ENCODE measurements at regions not wholly inside any gene's neighbourhood (a gene's known extent, or its start where the extent isn't known, plus 50 kb on each side); places are given as distances from the start of the nearest gene placed in this dataset.
"Not testable (repeated sequence)": the region's sequence is repeated elsewhere in the genome, so short reads cannot be mapped to it uniquely, and the experiment has no call there.

- DNase-seq (ENCODE audit: low spot score) (no peak), ATAC-seq (no peak)
- no peak overlapping the region for H3K27ac Mint-ChIP-seq
- H3K27me3 Mint-ChIP-seq = peaks cover 27 to 38% of the 10 kb centered on the region in 2 donors
- H3K36me3 Mint-ChIP-seq = peaks cover 7% of the 10 kb centered on the region
- H3K4me1 Mint-ChIP-seq (ENCODE audit: low read depth in 2 of 2) = peaks cover 14 to 23% of the 10 kb centered on the region in 2 donors
- H3K9me3 Mint-ChIP-seq = no peaks in the 10 kb centered on the region
- peak overlapping the region; percentile 10 for H3K4me3 Mint-ChIP-seq
These were observed 74.4 kb upstream of the S1PR3 start for GRCh38 chr9:88916894-88917293.

- Mint-ChIP-seq H3K36me3 (peaks cover 7% of the 10 kb centered on the region), H3K27ac (no peak overlapping the region), H3K27me3 (peaks cover 26 to 38% of the 10 kb centered on the region in 2 donors), H3K9me3 (no peaks in the 10 kb centered on the region), H3K4me1 (ENCODE audit: low read depth in 2 of 2) (peaks cover 17 to 28% of the 10 kb centered on the region in 2 donors), H3K4me3 (no peak overlapping the region)
- DNase-seq (ENCODE audit: low spot score) (no peak), ATAC-seq (no peak)
These were observed 73.9 kb upstream of the S1PR3 start for GRCh38 chr9:88917375-88917774.

GRCh38 chr9:88918537-88918936 lies 72.7 kb upstream of the S1PR3 start:
- H3K27ac Mint-ChIP-seq; DNase-seq (ENCODE audit: low spot score); H3K9me3 Mint-ChIP-seq; ATAC-seq; H3K4me3 Mint-ChIP-seq: not testable (repeated sequence)
- peaks cover 17% of the 10 kb centered on the region for H3K36me3 Mint-ChIP-seq
- H3K4me1 Mint-ChIP-seq (ENCODE audit: low read depth in 2 of 2) = peaks cover 25 to 39% of the 10 kb centered on the region in 2 donors
- peaks cover 29 to 42% of the 10 kb centered on the region in 2 donors for H3K27me3 Mint-ChIP-seq

GRCh38 chr9:88920645-88921044 lies 70.6 kb upstream of the S1PR3 start:
- peaks cover 19 to 36% of the 10 kb centered on the region in 2 donors for H3K27me3 Mint-ChIP-seq
- H3K27ac Mint-ChIP-seq = no peak overlapping the region
- H3K9me3 Mint-ChIP-seq = no peaks in the 10 kb centered on the region
- H3K4me3 Mint-ChIP-seq = no peak overlapping the region
- ATAC-seq (no peak), DNase-seq (ENCODE audit: low spot score) (no peak)
- H3K4me1 Mint-ChIP-seq (ENCODE audit: low read depth in 2 of 2) = peaks cover 30 to 44% of the 10 kb centered on the region in 2 donors
- H3K36me3 Mint-ChIP-seq = peaks cover 18% of the 10 kb centered on the region

- peaks cover 31 to 40% of the 10 kb centered on the region in 2 donors for H3K4me1 Mint-ChIP-seq (ENCODE audit: low read depth in 2 of 2)
- peaks cover 18% of the 10 kb centered on the region for H3K36me3 Mint-ChIP-seq
- no peak overlapping the region for H3K4me3 Mint-ChIP-seq
- H3K9me3 Mint-ChIP-seq = peaks cover 3% of the 10 kb centered on the region
- H3K27me3 Mint-ChIP-seq = peaks cover 24 to 34% of the 10 kb centered on the region in 2 donors
- DNase-seq (ENCODE audit: low spot score) = no peak
- no peak for ATAC-seq
- H3K27ac Mint-ChIP-seq = no peak overlapping the region
These were observed 69.2 kb upstream of the S1PR3 start for GRCh38 chr9:88922091-88922490.

- H3K9me3 Mint-ChIP-seq = peaks cover 3% of the 10 kb centered on the region
- H3K36me3 Mint-ChIP-seq = peaks cover 18% of the 10 kb centered on the region
- peaks cover 20 to 32% of the 10 kb centered on the region in 2 donors for H3K27me3 Mint-ChIP-seq
- peaks cover 30 to 39% of the 10 kb centered on the region in 2 donors for H3K4me1 Mint-ChIP-seq (ENCODE audit: low read depth in 2 of 2)
- ATAC-seq = no peak
- no peak for DNase-seq (ENCODE audit: low spot score)
- peak overlapping the region; percentile 86 for H3K4me3 Mint-ChIP-seq
- H3K27ac Mint-ChIP-seq = peak overlapping the region; percentile 74 to 85
These were observed 68.2 kb upstream of the S1PR3 start for GRCh38 chr9:88923092-88923491.

GRCh38 chr9:88923653-88924288 lies 67.5 kb upstream of the S1PR3 start:
- H3K36me3 Mint-ChIP-seq = peaks cover 18% of the 10 kb centered on the region
- peaks cover 19 to 32% of the 10 kb centered on the region in 2 donors for H3K27me3 Mint-ChIP-seq
- DNase-seq (ENCODE audit: low spot score) (peak; percentile 79), ATAC-seq (peak; percentile 92 to 98)
- H3K9me3 Mint-ChIP-seq = peaks cover 3% of the 10 kb centered on the region
- peak overlapping the region; percentile 74 to 85 for H3K27ac Mint-ChIP-seq
- H3K4me1 Mint-ChIP-seq (ENCODE audit: low read depth in 2 of 2) = peaks cover 30 to 39% of the 10 kb centered on the region in 2 donors
- peak overlapping the region; percentile 86 for H3K4me3 Mint-ChIP-seq

- ATAC-seq (no peak), DNase-seq (ENCODE audit: low spot score) (no peak)
- Mint-ChIP-seq H3K9me3 (peaks cover 3% of the 10 kb centered on the region), H3K27ac (no peak overlapping the region), H3K4me1 (ENCODE audit: low read depth in 2 of 2) (peaks cover 30 to 35% of the 10 kb centered on the region in 2 donors), H3K4me3 (no peak overlapping the region), H3K27me3 (peaks cover 20 to 24% of the 10 kb centered on the region in 2 donors), H3K36me3 (peaks cover 11% of the 10 kb centered on the region)
These were observed 65.8 kb upstream of the S1PR3 start for GRCh38 chr9:88925481-88925880.

GRCh38 chr9:88926781-88927505 lies 64.3 kb upstream of the S1PR3 start:
- Mint-ChIP-seq H3K36me3 (peaks cover 11% of the 10 kb centered on the region), H3K27me3 (peaks cover 30 to 31% of the 10 kb centered on the region in 2 donors), H3K27ac (no peak overlapping the region), H3K4me3 (no peak overlapping the region), H3K9me3 (peaks cover 7% of the 10 kb centered on the region), H3K4me1 (ENCODE audit: low read depth in 2 of 2) (peaks cover 19 to 20% of the 10 kb centered on the region in 2 donors)
- ATAC-seq (no peak), DNase-seq (ENCODE audit: low spot score) (no peak)

GRCh38 chr9:88927510-88927909 lies 63.8 kb upstream of the S1PR3 start:
- Mint-ChIP-seq H3K4me1 (ENCODE audit: low read depth in 2 of 2) (peaks cover 15% of the 10 kb centered on the region in 2 donors), H3K27me3 (peaks cover 34 to 36% of the 10 kb centered on the region in 2 donors)
- no peak for ATAC-seq

GRCh38 chr9:88930716-88931115 lies 60.6 kb upstream of the S1PR3 start:
- H3K27ac Mint-ChIP-seq = no peak overlapping the region
- peaks cover 35 to 51% of the 10 kb centered on the region in 2 donors for H3K27me3 Mint-ChIP-seq
- ATAC-seq (no peak), DNase-seq (ENCODE audit: low spot score) (no peak)
- peaks cover 4% of the 10 kb centered on the region for H3K36me3 Mint-ChIP-seq
- H3K4me1 Mint-ChIP-seq (ENCODE audit: low read depth in 2 of 2) = peaks cover 0 to 3% of the 10 kb centered on the region in 2 donors
- peaks cover 7% of the 10 kb centered on the region for H3K9me3 Mint-ChIP-seq
- H3K4me3 Mint-ChIP-seq = no peak overlapping the region

More at GRCh38 chr9:88927510-88927909, 63.8 kb upstream of the S1PR3 start:
- no peak for DNase-seq (ENCODE audit: low spot score)
- Mint-ChIP-seq H3K9me3 (peaks cover 7% of the 10 kb centered on the region), H3K27ac (no peak overlapping the region), H3K4me3 (no peak overlapping the region), H3K36me3 (peaks cover 11% of the 10 kb centered on the region)

GRCh38 chr9:88932766-88933165 lies 58.5 kb upstream of the S1PR3 start:
- no peak overlapping the region for H3K4me3 Mint-ChIP-seq
- H3K4me1 Mint-ChIP-seq (ENCODE audit: low read depth in 2 of 2) = no peaks in the 10 kb centered on the region
- DNase-seq (ENCODE audit: low spot score) (no peak), ATAC-seq (no peak)
- H3K9me3 Mint-ChIP-seq = peaks cover 3% of the 10 kb centered on the region
- no peak overlapping the region for H3K27ac Mint-ChIP-seq
- H3K27me3 Mint-ChIP-seq = peaks cover 36 to 62% of the 10 kb centered on the region in 2 donors
- H3K36me3 Mint-ChIP-seq = peaks cover 4% of the 10 kb centered on the region

- no peak for DNase-seq (ENCODE audit: low spot score)
- Mint-ChIP-seq H3K4me3 (no peak overlapping the region), H3K9me3 (peaks cover 3% of the 10 kb centered on the region), H3K27ac (no peak overlapping the region), H3K36me3 (peaks cover 4% of the 10 kb centered on the region), H3K27me3 (peaks cover 40 to 70% of the 10 kb centered on the region in 2 donors), H3K4me1 (ENCODE audit: low read depth in 2 of 2) (no peaks in the 10 kb centered on the region)
- ATAC-seq = no peak
These were observed 57.5 kb upstream of the S1PR3 start for GRCh38 chr9:88933607-88934379.

Measured in natural killer cell treated with Interleukin-12 subunit alpha and Interleukin-12 subunit beta and Interleukin-15 and Interleukin-18, amount 100 ng/mL, for 72 hours (primary cell).